Activated naive CD4-positive, alpha-beta T cell treated with anti-CD3 and anti-CD28 coated beads for 36 hours (primary cell): ENCODE measurements at regions not wholly inside any gene's neighbourhood (a gene's known extent, or its start where the extent isn't known, plus 50 kb on each side); places are given as distances from the start of the nearest gene placed in this dataset.

ENCODE experiments used
- CTCF ChIA-PET: fragments of 350-600 bp; sonication (Branson Sonifier 250); formaldehyde crosslinking; loops from one replicate; lab custom pipeline; 2021; ENCODE audit warnings: antibody characterized with exemption; lab: Charles Lee
- DNase-seq: peaks from one replicate; pipeline ENCODE4 v3.0.0-alpha.2; 2020
- H3K27ac Mint-ChIP-seq: one replicate; pipeline ENCODE4 v1.8.0; 2021; ENCODE audit warnings: mild to moderate bottlenecking, mixed read lengths
- H3K27me3 Mint-ChIP-seq: one replicate; pipeline ENCODE4 v1.8.0; 2021; ENCODE audit warnings: low read depth, mixed read lengths
- H3K36me3 Mint-ChIP-seq: one replicate; pipeline ENCODE4 v1.8.0; 2021; ENCODE audit warnings: low read depth, mixed read lengths
- H3K4me1 Mint-ChIP-seq: one replicate; pipeline ENCODE4 v1.8.0; 2021; ENCODE audit warnings: low read depth, mixed read lengths
- H3K4me3 Mint-ChIP-seq: one replicate; pipeline ENCODE4 v1.8.0; 2021; ENCODE audit warnings: mild to moderate bottlenecking, moderate library complexity, mixed read lengths
- H3K9me3 Mint-ChIP-seq: one replicate; pipeline ENCODE4 v1.8.0; 2021; ENCODE audit warnings: mixed read lengths
- intact Hi-C: fragments of 100-400 bp; cut with micrococcal nuclease; formaldehyde crosslinking; loops from one replicate; pipeline ENCODE4 v1.15.1; 2023

DNA sequence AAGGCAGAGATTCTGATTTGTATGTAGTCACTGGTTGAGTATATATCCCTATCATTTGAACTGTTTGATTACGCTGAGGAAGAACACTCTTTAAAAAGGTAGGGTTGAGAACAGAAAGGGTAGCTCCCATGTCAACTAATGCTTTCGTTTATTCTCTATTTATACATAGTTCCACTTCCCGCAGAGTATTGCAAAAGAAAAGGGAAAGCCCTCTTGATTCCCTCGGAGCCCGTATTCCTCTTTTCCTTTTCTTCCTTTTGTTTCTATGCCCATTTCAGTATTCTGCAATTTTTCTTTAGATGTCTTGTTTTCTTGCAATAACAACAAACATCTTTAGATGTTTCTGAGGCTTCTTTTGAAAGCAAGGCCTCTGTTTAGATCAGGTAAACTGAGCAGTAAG, 78.2 kb downstream of the DNTTIP2 start:
- Mint-ChIP-seq H3K9me3 (no peaks in the 10 kb centered on the region), H3K36me3 (no peaks in the 10 kb centered on the region), H3K27ac (no peak overlapping the region), H3K4me1 (no peaks in the 10 kb centered on the region), H3K27me3 (peaks cover 4% of the 10 kb centered on the region), H3K4me3 (no peak overlapping the region)
- intact Hi-C loops, result no loop called here
- DNase-seq, result no peak
- CTCF ChIA-PET, result no interaction called here

DNA sequence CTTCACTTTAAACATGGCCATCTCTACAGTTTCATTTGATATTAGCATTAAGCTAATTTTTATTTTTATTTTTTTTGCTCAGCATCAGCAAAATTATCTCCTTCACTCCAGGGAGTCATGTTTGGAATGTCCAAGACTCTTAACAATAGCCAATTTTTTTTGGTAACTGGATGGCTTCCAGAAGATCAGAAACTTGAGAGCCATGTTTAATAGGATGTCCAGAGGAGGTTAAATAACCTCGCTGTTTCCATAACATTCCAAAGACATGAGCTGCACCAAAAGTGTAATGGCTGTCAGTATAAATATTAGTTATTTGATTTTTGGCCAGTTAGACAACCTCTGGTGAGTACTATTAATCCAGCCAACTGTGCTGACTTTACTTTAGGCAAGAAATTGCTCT, 80.7 kb downstream of the DNTTIP2 start:
- Mint-ChIP-seq H3K4me3 (no peak overlapping the region), H3K27me3 (peaks cover 4% of the 10 kb centered on the region), H3K36me3 (no peaks in the 10 kb centered on the region), H3K27ac (no peak overlapping the region), H3K9me3 (no peaks in the 10 kb centered on the region), H3K4me1 (no peaks in the 10 kb centered on the region)
- intact Hi-C loops, result no loop called here
- CTCF ChIA-PET, result interaction anchor here (1.7 kb wide), 1 partner anchor 169 kb away, joined by 6 read pairs; no protein-coding TSS in a partner anchor
- DNase-seq, result no peak

DNA sequence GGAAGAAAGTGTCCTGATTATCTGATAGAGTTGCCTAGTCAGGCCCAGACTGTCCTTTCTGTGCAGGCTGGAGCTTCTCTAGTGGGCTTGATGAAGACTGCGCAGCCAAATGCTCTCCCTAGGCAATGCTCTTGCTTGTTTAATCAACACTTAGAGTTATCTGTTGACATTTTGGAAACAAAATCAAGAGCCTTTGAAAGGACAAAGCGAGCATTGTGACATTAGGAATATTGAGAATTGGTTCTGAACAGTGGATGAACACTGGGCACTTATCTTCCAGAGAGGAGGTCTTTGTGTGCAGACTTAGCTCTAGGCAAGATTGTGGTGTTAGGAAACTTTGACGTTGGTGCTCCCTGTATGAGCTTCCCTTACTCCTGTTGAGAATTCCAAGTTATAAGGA, 94.5 kb downstream of the DNTTIP2 start:
- Mint-ChIP-seq H3K27ac (no peak overlapping the region), H3K36me3 (peaks cover 1% of the 10 kb centered on the region), H3K27me3 (no peaks in the 10 kb centered on the region), H3K4me1 (no peaks in the 10 kb centered on the region), H3K9me3 (peaks cover 22% of the 10 kb centered on the region), H3K4me3 (no peak overlapping the region)
- CTCF ChIA-PET, result interaction anchor here (1.4 kb wide), 1 partner anchor 155 kb away, joined by 3 read pairs; no protein-coding TSS in a partner anchor
- DNase-seq, result no peak
- intact Hi-C loops, result no loop called here

DNA sequence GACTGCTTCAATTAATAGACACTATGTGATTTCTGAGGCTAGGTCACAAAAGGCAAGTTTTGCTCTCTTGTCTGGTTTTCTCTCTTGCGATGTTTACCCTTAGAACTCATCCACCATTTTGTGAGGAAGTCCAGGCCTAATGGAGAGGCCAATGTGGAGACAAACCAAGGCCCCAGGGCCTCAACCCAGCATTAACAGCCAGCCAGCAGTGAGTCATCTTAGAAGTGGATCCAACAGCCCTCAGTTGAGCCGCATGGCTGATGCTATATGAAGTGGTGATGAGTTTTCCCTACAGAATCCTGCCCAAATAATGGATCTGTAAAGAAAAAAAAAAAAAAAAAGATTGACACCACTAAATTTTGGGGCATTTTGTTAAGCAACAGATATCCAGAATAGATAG, 95.1 kb downstream of the DNTTIP2 start:
- CTCF ChIA-PET, result no interaction called here
- Mint-ChIP-seq H3K4me3 (no peak overlapping the region), H3K27ac (no peak overlapping the region), H3K9me3 (peaks cover 15% of the 10 kb centered on the region), H3K4me1 (no peaks in the 10 kb centered on the region), H3K36me3 (peaks cover 1% of the 10 kb centered on the region), H3K27me3 (no peaks in the 10 kb centered on the region)
- DNase-seq, result no peak
- intact Hi-C loops, result no loop called here

DNA sequence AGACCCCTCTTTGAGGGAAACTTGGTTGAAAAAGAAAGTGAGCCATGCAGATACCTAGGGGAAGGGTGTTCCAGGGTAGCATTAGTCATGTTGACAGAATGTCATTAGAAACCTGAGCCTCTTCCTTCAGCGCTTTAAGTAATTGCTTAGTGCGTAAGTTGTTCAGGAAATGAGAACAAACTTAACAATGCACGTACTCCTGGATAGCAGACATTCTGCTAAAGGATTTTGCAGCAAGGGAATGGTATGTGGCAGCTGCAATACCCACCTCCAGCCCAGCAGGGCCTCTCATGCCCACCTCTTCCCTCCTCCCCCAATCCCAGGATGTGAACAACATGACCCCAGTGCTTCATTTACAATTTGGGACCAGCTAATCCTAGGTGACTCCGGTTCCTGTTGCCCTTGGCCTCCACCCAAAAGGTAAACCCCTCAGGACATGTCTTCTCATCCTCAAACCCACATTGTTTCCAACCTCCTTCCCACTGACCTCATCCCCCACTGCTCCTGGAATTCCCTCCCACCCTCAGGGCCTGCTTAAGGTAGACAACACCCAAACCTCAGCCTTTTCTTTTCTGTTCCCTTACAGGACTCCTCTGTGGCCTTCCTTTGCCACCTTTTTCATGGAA, 98.0 kb upstream of the BCAR3 start:
- no peaks in the 10 kb centered on the region for H3K9me3 Mint-ChIP-seq
- H3K27me3 Mint-ChIP-seq, result no peaks in the 10 kb centered on the region
- H3K4me1 Mint-ChIP-seq, result no peaks in the 10 kb centered on the region
- no peaks in the 10 kb centered on the region for H3K36me3 Mint-ChIP-seq
- DNase-seq, result no peak
- H3K27ac Mint-ChIP-seq, result no peak overlapping the region
- CTCF ChIA-PET, result no interaction called here
- intact Hi-C loops, result no loop called here
- no peak overlapping the region for H3K4me3 Mint-ChIP-seq

DNA sequence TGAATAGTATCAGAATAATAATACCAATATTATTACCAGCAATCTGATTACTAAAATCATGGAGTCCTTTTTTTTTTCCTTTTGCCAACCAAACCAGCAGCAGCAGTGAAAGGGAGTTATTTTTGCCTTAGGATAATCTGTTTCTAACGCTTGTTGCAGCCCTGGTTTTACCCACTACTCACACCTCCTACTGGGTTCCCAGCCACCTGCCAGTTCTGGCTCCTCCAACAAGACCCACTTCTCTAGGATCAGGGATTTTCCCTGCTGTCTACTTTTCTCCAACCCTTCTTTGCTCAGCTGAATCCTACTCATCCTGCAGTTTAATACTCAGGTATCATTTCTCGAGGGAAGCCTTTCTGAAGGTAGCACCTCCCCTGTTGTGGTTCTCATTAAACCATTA, 96.8 kb upstream of the BCAR3 start:
- no peaks in the 10 kb centered on the region for H3K27me3 Mint-ChIP-seq
- intact Hi-C loops, result no loop called here
- CTCF ChIA-PET, result no interaction called here
- H3K36me3 Mint-ChIP-seq, result no peaks in the 10 kb centered on the region
- DNase-seq, result no peak
- no peaks in the 10 kb centered on the region for H3K4me1 Mint-ChIP-seq
- H3K27ac Mint-ChIP-seq, result no peak overlapping the region
- no peaks in the 10 kb centered on the region for H3K9me3 Mint-ChIP-seq
- no peak overlapping the region for H3K4me3 Mint-ChIP-seq

DNA sequence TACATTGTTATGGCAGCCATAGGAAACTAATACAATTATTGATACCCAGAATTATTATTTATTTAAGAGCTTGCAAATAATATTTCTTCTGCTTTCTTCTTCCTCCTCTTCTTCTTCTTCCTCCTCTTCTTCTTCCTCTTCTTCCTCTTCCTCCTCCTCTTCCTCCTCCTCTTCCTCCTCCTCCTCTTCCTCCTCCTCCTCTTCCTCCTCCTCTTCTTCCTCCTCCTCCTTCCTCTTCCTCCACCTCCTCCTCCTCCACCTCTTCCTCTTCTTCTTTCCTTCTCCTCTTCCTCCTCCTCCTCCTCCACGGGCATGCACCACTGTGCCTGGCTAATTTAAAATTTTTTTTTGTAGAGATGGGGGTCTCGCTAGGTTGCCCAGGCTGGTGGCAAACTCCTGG, 95.6 kb upstream of the BCAR3 start:
- Mint-ChIP-seq H3K36me3 (no peaks in the 10 kb centered on the region), H3K27ac (no peak overlapping the region), H3K27me3 (no peaks in the 10 kb centered on the region), H3K9me3 (no peaks in the 10 kb centered on the region), H3K4me1 (no peaks in the 10 kb centered on the region), H3K4me3 (no peak overlapping the region)
- CTCF ChIA-PET, result no interaction called here
- intact Hi-C loops, result no loop called here
- no peak for DNase-seq

DNA sequence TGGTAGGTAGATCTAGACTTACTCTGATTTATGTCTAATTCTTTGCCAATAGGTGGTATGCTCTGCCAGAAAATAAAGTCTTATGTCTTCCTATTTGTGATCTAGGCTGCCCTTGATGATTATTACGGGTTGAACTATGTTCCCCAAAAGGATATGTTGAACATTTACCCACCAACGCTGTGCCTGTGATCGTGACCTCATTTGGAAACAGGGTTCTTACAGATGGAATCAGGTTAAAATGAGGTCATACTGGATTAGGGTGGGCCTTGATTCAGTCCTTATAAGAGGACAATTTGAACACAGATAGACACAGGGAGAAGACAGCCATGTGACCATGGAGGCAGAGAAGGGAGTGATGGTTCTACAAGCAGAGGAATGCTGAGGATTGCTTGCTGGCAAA, 95.1 kb upstream of the BCAR3 start:
- Mint-ChIP-seq H3K4me1 (no peaks in the 10 kb centered on the region), H3K36me3 (no peaks in the 10 kb centered on the region), H3K9me3 (no peaks in the 10 kb centered on the region), H3K27ac (no peak overlapping the region), H3K27me3 (no peaks in the 10 kb centered on the region), H3K4me3 (no peak overlapping the region)
- CTCF ChIA-PET, result no interaction called here
- intact Hi-C loops, result no loop called here
- DNase-seq, result no peak

DNA sequence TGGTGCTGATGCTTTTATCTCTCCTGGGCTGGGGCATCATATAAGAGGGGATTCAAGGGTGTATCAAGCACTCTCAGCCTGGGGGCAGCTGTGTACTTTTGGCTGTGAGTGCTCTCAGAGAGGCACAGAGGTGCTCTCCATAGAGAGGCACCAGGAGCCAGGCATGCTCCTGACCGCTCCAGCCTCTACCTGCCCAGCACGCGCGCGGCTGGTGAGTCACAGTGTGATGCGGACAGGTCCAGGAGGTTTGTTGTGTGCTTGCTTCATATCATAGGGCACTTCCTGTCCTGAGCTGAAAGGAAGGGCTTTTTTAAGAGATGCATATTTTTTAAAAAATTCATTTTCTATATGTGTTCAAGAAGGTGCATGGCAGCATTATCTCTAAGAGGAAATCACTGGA, 93.6 kb upstream of the BCAR3 start:
- no peak overlapping the region for H3K27ac Mint-ChIP-seq
- no peak overlapping the region for H3K4me3 Mint-ChIP-seq
- H3K4me1 Mint-ChIP-seq, result no peaks in the 10 kb centered on the region
- intact Hi-C loops, result no loop called here
- H3K36me3 Mint-ChIP-seq, result no peaks in the 10 kb centered on the region
- H3K27me3 Mint-ChIP-seq, result no peaks in the 10 kb centered on the region
- no peaks in the 10 kb centered on the region for H3K9me3 Mint-ChIP-seq
- CTCF ChIA-PET, result interaction anchor here (1.4 to 1.5 kb wide), 2 partner anchors 39 to 146 kb away, joined by 3 to 5 read pairs; no protein-coding TSS in a partner anchor
- DNase-seq, result no peak

DNA sequence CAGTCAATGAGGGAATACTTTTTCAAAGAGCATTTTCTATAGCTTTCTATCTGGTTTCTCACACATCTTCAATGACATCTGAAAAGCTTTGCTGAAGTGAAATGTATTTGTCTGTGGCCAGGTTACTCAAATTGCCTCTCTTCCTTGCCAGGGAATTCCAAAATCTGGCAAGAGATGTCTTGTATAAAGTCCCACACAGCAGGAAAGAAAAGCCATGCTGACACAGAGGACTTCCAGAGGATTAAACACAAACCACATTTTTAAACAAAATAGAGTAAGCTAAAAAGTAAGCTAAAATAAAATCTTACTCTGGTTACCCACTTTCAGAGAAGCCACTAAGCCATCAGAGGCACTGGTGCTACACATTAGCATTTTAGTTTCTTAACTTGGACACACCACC, 93.1 kb upstream of the BCAR3 start:
- no peaks in the 10 kb centered on the region for H3K4me1 Mint-ChIP-seq
- H3K27me3 Mint-ChIP-seq, result no peaks in the 10 kb centered on the region

DNA sequence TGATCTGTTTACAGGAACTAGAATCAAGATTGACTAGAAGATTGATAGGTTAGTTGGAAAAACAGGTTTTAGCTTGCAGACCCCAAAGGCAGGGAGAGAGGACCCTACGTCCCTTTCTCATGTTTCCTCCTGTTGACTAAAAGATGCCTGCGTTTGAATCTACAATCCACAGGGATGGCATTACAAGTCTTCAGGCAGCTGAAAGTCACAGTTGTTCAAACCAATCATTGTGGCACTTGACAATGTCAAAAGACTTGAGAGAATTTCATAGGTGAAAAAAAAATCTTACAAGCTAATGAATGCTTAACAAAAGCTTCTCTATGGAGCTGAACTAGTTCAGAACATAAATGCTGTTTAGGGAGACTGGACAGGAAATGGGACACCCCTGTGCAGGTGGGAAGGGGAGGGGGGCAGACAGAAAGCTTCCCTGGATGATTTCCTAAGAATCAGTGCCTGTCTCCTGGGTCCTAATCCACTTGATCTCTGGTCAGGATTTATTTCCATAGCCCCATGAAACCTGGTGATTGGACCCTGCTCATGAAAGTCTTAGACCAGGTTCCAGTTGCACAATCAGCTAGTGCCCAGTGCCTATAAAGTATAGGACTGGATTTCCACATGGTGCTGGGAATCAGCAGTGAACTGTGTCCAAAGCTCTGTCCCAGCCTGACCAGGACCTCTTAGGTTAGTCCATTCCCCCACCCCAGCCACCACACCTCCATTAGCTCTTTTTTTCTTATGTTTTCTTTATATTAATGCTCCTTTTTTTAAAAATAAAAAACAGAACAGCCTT, 91.6 kb upstream of the BCAR3 start:
- no peak for DNase-seq
- Mint-ChIP-seq H3K4me3 (no peak overlapping the region), H3K4me1 (peaks cover 2% of the 10 kb centered on the region), H3K36me3 (no peaks in the 10 kb centered on the region), H3K27me3 (no peaks in the 10 kb centered on the region), H3K27ac (no peak overlapping the region), H3K9me3 (no peaks in the 10 kb centered on the region)
- intact Hi-C loops, result no loop called here
- CTCF ChIA-PET, result no interaction called here

More for the DNA sequence above, 93.1 kb upstream of the BCAR3 start:
- no peak overlapping the region for H3K4me3 Mint-ChIP-seq
- H3K9me3 Mint-ChIP-seq, result no peaks in the 10 kb centered on the region
- intact Hi-C loops, result no loop called here
- H3K36me3 Mint-ChIP-seq, result no peaks in the 10 kb centered on the region
- CTCF ChIA-PET, result interaction anchor here (1.4 to 1.5 kb wide), 2 partner anchors 39 to 146 kb away, joined by 3 to 5 read pairs; no protein-coding TSS in a partner anchor
- DNase-seq, result no peak
- no peak overlapping the region for H3K27ac Mint-ChIP-seq

DNA sequence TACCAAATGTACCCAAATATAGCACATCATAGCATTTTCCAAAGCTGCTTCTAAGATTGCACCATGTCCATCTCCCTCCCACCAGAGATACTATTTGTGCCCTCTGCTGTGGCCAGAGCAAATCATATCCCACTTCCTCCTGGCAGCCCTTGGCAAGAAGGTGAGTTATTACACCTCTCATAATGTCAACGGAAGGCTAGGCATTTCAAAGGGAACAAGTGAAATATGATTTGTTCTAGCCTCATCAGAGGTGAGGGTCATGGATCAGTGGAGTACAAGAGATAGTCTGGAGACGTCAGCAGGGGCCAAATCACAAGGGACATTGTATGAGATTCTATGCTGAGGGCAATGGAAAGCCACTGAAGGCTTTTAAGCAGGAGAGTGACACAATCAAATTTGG, 90.2 kb upstream of the BCAR3 start:
- Mint-ChIP-seq H3K36me3 (no peaks in the 10 kb centered on the region), H3K27ac (no peak overlapping the region), H3K27me3 (no peaks in the 10 kb centered on the region), H3K9me3 (no peaks in the 10 kb centered on the region), H3K4me3 (no peak overlapping the region), H3K4me1 (peaks cover 12% of the 10 kb centered on the region)
- no peak for DNase-seq
- CTCF ChIA-PET, result no interaction called here
- intact Hi-C loops, result no loop called here

DNA sequence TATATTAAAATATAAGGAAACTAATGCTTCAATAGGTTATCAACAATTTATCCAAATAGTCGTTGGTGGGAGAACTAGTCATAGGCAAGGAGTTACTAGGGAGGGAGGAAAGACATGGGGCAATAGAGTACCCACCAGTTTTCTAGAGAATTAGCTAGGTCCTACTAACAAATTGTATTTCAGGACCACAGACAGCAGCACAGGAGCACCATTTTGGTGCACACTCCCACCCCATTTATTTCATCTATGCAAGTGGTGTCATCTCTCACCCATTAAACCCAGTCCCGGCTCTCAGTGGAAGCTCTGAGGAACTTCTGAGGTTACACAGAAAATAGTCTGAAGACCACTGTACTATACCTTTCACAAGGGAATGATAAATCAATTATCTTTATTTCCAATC, 89.0 kb upstream of the BCAR3 start:
- CTCF ChIA-PET, result no interaction called here
- Mint-ChIP-seq H3K36me3 (no peaks in the 10 kb centered on the region), H3K9me3 (no peaks in the 10 kb centered on the region), H3K4me3 (no peak overlapping the region), H3K27me3 (no peaks in the 10 kb centered on the region), H3K4me1 (peaks cover 15% of the 10 kb centered on the region), H3K27ac (no peak overlapping the region)
- no peak for DNase-seq
- intact Hi-C loops, result no loop called here
